ENCODE measurements at regions not wholly inside any gene's neighbourhood (a gene's known extent, or its start where the extent isn't known, plus 50 kb on each side); places are given as distances from the start of the nearest gene placed in this dataset.

DNA sequence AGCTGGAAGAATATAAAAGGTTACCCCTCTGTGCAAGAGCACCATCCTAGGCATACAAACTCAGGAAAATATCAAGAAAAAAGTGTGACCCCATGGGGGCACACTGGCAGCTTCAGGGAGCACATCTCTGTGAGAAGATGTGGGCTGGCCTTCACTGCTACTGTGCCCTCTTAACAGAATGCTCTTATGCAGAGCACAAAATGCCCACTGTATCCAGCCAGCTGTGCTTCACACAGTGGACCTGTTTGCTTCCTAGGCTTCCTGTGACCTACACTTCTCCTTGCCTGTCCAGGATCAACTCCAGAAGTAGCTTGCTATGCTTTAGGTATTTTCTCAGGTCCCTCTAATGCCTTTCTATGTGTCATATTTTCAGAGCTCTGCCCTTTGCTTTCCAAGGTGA lies 380.2 kb upstream of the MMS22L start:
- no peak for DNase-seq
- H3K9me2 ChIP-seq (replicated peaks; ENCODE audit: insufficient read depth, low read length), result no peaks in the 10 kb centered on the region; the same call in 1 of the 2 replicates
- H3K27me3 ChIP-seq (replicated peaks; ENCODE audit: insufficient read depth, low read length), result no peaks in the 10 kb centered on the region
- no peak overlapping the region for H3K9ac ChIP-seq (ENCODE audit: low read length)
- H3F3A ChIP-seq (ENCODE audit: insufficient read depth, low read length), result no peaks in the 10 kb centered on the region
- H3K4me3 ChIP-seq (ENCODE audit: low read length), result no peak overlapping the region
- no peaks in the 10 kb centered on the region for H3K36me3 ChIP-seq (replicated peaks; ENCODE audit: insufficient read depth, low read length)
- TF ChIP-seq EZH2 (optimal IDR thresholded peaks at IDR 0.05; ENCODE audit: low read depth, low read length) (no peak), EZH2phosphoT487 (IDR thresholded peaks at IDR 0.05; ENCODE audit: low read length) (no peak)
- TF ChIP-seq, protein P1, sequence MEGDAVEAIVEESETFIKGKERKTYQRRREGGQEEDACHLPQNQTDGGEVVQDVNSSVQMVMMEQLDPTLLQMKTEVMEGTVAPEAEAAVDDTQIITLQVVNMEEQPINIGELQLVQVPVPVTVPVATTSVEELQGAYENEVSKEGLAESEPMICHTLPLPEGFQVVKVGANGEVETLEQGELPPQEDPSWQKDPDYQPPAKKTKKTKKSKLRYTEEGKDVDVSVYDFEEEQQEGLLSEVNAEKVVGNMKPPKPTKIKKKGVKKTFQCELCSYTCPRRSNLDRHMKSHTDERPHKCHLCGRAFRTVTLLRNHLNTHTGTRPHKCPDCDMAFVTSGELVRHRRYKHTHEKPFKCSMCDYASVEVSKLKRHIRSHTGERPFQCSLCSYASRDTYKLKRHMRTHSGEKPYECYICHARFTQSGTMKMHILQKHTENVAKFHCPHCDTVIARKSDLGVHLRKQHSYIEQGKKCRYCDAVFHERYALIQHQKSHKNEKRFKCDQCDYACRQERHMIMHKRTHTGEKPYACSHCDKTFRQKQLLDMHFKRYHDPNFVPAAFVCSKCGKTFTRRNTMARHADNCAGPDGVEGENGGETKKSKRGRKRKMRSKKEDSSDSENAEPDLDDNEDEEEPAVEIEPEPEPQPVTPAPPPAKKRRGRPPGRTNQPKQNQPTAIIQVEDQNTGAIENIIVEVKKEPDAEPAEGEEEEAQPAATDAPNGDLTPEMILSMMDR (IDR thresholded peaks at IDR 0.05; ENCODE audit: low read length), result no peak
- no peak overlapping the region for H3K27ac ChIP-seq (ENCODE audit: low read length)
- H3K4me2 ChIP-seq (ENCODE audit: low read depth, low read length), result no peak overlapping the region
- H2AFZ ChIP-seq (ENCODE audit: low read length), result no peak overlapping the region
- no peaks in the 10 kb centered on the region for H4K20me1 ChIP-seq (ENCODE audit: insufficient read depth, low read length)
- H3K79me2 ChIP-seq (ENCODE audit: low read length), result no peaks in the 10 kb centered on the region
- no peaks in the 10 kb centered on the region for H3K4me1 ChIP-seq (ENCODE audit: low read length)
- no peaks in the 10 kb centered on the region for H3K9me3 ChIP-seq (replicated peaks; ENCODE audit: insufficient read depth, low read length)

- no peaks in the 10 kb centered on the region for H4K20me1 ChIP-seq (ENCODE audit: insufficient read depth, low read length)
- H3K27me3 ChIP-seq (replicated peaks; ENCODE audit: insufficient read depth, low read length), result no peaks in the 10 kb centered on the region
- H3K27ac ChIP-seq (ENCODE audit: low read length), result no peak overlapping the region
- no peak overlapping the region for H3K4me2 ChIP-seq (ENCODE audit: low read depth, low read length)
- no peaks in the 10 kb centered on the region; the same call in 1 of the 2 replicates for H3K9me2 ChIP-seq (replicated peaks; ENCODE audit: insufficient read depth, low read length)
- TF ChIP-seq, protein P1 (IDR thresholded peaks at IDR 0.05; ENCODE audit: low read length), result no peak
- TF ChIP-seq EZH2phosphoT487 (IDR thresholded peaks at IDR 0.05; ENCODE audit: low read length) (no peak), EZH2 (optimal IDR thresholded peaks at IDR 0.05; ENCODE audit: low read depth, low read length) (no peak)
- no peak for DNase-seq
- H3K79me2 ChIP-seq (ENCODE audit: low read length), result no peaks in the 10 kb centered on the region
- H3K36me3 ChIP-seq (replicated peaks; ENCODE audit: insufficient read depth, low read length), result no peaks in the 10 kb centered on the region
- H3K9ac ChIP-seq (ENCODE audit: low read length), result no peak overlapping the region
- H2AFZ ChIP-seq (ENCODE audit: low read length), result no peak overlapping the region
- H3K4me3 ChIP-seq (ENCODE audit: low read length), result no peak overlapping the region
- no peaks in the 10 kb centered on the region for H3F3A ChIP-seq (ENCODE audit: insufficient read depth, low read length)
- no peaks in the 10 kb centered on the region for H3K9me3 ChIP-seq (replicated peaks; ENCODE audit: insufficient read depth, low read length)
- no peaks in the 10 kb centered on the region for H3K4me1 ChIP-seq (ENCODE audit: low read length)
These were observed 382.4 kb upstream of the MMS22L start for GRCh38 chr6:97665446-97665845.

GRCh38 chr6:97666889-97667288 lies 383.9 kb upstream of the MMS22L start:
- Histone ChIP-seq H3K9me2 (replicated peaks; ENCODE audit: insufficient read depth, low read length) (no peaks in the 10 kb centered on the region; the same call in 1 of the 2 replicates), H3K4me1 (ENCODE audit: low read length) (no peaks in the 10 kb centered on the region), H3K36me3 (replicated peaks; ENCODE audit: insufficient read depth, low read length) (no peaks in the 10 kb centered on the region), H3K4me2 (ENCODE audit: low read depth, low read length) (no peak overlapping the region), H2AFZ (ENCODE audit: low read length) (no peak overlapping the region), H3K27me3 (replicated peaks; ENCODE audit: insufficient read depth, low read length) (no peaks in the 10 kb centered on the region), H3F3A (ENCODE audit: insufficient read depth, low read length) (no peaks in the 10 kb centered on the region), H3K79me2 (ENCODE audit: low read length) (no peaks in the 10 kb centered on the region), H3K27ac (ENCODE audit: low read length) (no peak overlapping the region), H3K9ac (ENCODE audit: low read length) (no peak overlapping the region), H4K20me1 (ENCODE audit: insufficient read depth, low read length) (no peaks in the 10 kb centered on the region), H3K9me3 (replicated peaks; ENCODE audit: insufficient read depth, low read length) (no peaks in the 10 kb centered on the region), H3K4me3 (ENCODE audit: low read length) (no peak overlapping the region)
- TF ChIP-seq, protein P1 (IDR thresholded peaks at IDR 0.05; ENCODE audit: low read length), result no peak
- TF ChIP-seq EZH2phosphoT487 (IDR thresholded peaks at IDR 0.05; ENCODE audit: low read length) (no peak), EZH2 (optimal IDR thresholded peaks at IDR 0.05; ENCODE audit: low read depth, low read length) (no peak)
- no peak for DNase-seq

Data from MM.1S (cell line).